ENCODE measurements at regions not wholly inside any gene's neighbourhood (a gene's known extent, or its start where the extent isn't known, plus 50 kb on each side); places are given as distances from the start of the nearest gene placed in this dataset.

- Histone ChIP-seq H3K4me3 (ENCODE audit: insufficient read depth, low read depth, low read length, poor library complexity, severe bottlenecking) (no peak overlapping the region), H3K9me3 (ENCODE audit: control insufficient read depth, low read length) (no peaks in the 10 kb centered on the region), H3K4me1 (ENCODE audit: control insufficient read depth, insufficient read depth, low read length, poor library complexity, severe bottlenecking) (no peaks in the 10 kb centered on the region), H3K36me3 (ENCODE audit: control insufficient read depth, insufficient read depth, low read length) (no peaks in the 10 kb centered on the region), H3K27me3 (replicated peaks; ENCODE audit: control insufficient read depth, insufficient read depth, low read length, poor library complexity, severe bottlenecking) (no peaks in the 10 kb centered on the region), H3K27ac (ENCODE audit: insufficient read depth, low read length, poor library complexity, severe bottlenecking) (no peak overlapping the region)
- DNase-seq, result no peak
Measured at GRCh38 chr12:128190614-128191013, 76.4 kb upstream of the TMEM132C start.

GRCh38 chr12:128191380-128191779 lies 75.6 kb upstream of the TMEM132C start:
- DNase-seq, result no peak

GRCh38 chr12:128204711-128205110 lies 62.3 kb upstream of the TMEM132C start:
- Histone ChIP-seq H3K4me3 (ENCODE audit: insufficient read depth, low read depth, low read length, poor library complexity, severe bottlenecking) (no peak overlapping the region), H3K36me3 (ENCODE audit: control insufficient read depth, insufficient read depth, low read length) (no peaks in the 10 kb centered on the region)
- no peak for DNase-seq

More at GRCh38 chr12:128191380-128191779, 75.6 kb upstream of the TMEM132C start:
- Histone ChIP-seq H3K4me1 (ENCODE audit: control insufficient read depth, insufficient read depth, low read length, poor library complexity, severe bottlenecking) (no peaks in the 10 kb centered on the region), H3K4me3 (ENCODE audit: insufficient read depth, low read depth, low read length, poor library complexity, severe bottlenecking) (no peak overlapping the region), H3K27ac (ENCODE audit: insufficient read depth, low read length, poor library complexity, severe bottlenecking) (no peak overlapping the region), H3K27me3 (replicated peaks; ENCODE audit: control insufficient read depth, insufficient read depth, low read length, poor library complexity, severe bottlenecking) (no peaks in the 10 kb centered on the region), H3K36me3 (ENCODE audit: control insufficient read depth, insufficient read depth, low read length) (no peaks in the 10 kb centered on the region), H3K9me3 (ENCODE audit: control insufficient read depth, low read length) (no peaks in the 10 kb centered on the region)

DNA sequence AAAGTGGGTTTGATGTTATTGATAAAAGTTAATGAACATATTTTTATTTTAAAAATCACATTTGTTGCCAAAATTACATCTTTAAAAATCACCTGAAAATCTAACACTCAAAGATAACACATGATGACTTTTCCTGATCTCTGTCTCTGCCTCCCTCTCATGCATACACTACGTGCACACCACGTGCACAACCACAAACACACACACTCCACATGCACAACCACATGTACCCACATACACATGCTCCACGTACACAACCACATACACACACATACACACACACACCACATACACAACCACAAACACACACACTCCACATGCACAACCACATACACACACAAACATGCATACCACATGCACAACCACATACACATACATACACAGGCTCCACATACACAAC lies 61.8 kb upstream of the TMEM132C start:
- Histone ChIP-seq H3K9me3 (ENCODE audit: control insufficient read depth, low read length) (no peaks in the 10 kb centered on the region), H3K27me3 (replicated peaks; ENCODE audit: control insufficient read depth, insufficient read depth, low read length, poor library complexity, severe bottlenecking) (no peaks in the 10 kb centered on the region), H3K36me3 (ENCODE audit: control insufficient read depth, insufficient read depth, low read length) (no peaks in the 10 kb centered on the region), H3K27ac (ENCODE audit: insufficient read depth, low read length, poor library complexity, severe bottlenecking) (no peak overlapping the region), H3K4me1 (ENCODE audit: control insufficient read depth, insufficient read depth, low read length, poor library complexity, severe bottlenecking) (no peaks in the 10 kb centered on the region), H3K4me3 (ENCODE audit: insufficient read depth, low read depth, low read length, poor library complexity, severe bottlenecking) (no peak overlapping the region)
- no peak for DNase-seq

More at GRCh38 chr12:128204711-128205110, 62.3 kb upstream of the TMEM132C start:
- H3K4me1 ChIP-seq (ENCODE audit: control insufficient read depth, insufficient read depth, low read length, poor library complexity, severe bottlenecking), result no peaks in the 10 kb centered on the region
- H3K27me3 ChIP-seq (replicated peaks; ENCODE audit: control insufficient read depth, insufficient read depth, low read length, poor library complexity, severe bottlenecking), result no peaks in the 10 kb centered on the region
- H3K9me3 ChIP-seq (ENCODE audit: control insufficient read depth, low read length), result no peaks in the 10 kb centered on the region
- H3K27ac ChIP-seq (ENCODE audit: insufficient read depth, low read length, poor library complexity, severe bottlenecking), result no peak overlapping the region

GRCh38 chr12:128205758-128206157 lies 61.2 kb upstream of the TMEM132C start:
- Histone ChIP-seq H3K9me3 (ENCODE audit: control insufficient read depth, low read length) (no peaks in the 10 kb centered on the region), H3K4me1 (ENCODE audit: control insufficient read depth, insufficient read depth, low read length, poor library complexity, severe bottlenecking) (no peaks in the 10 kb centered on the region), H3K27me3 (replicated peaks; ENCODE audit: control insufficient read depth, insufficient read depth, low read length, poor library complexity, severe bottlenecking) (no peaks in the 10 kb centered on the region), H3K4me3 (ENCODE audit: insufficient read depth, low read depth, low read length, poor library complexity, severe bottlenecking) (no peak overlapping the region), H3K36me3 (ENCODE audit: control insufficient read depth, insufficient read depth, low read length) (no peaks in the 10 kb centered on the region), H3K27ac (ENCODE audit: insufficient read depth, low read length, poor library complexity, severe bottlenecking) (no peak overlapping the region)
- no peak for DNase-seq

All from effector memory CD4-positive, alpha-beta T cell (primary cell).